ENCODE measurements at regions not wholly inside any gene's neighbourhood (a gene's known extent, or its start where the extent isn't known, plus 50 kb on each side); places are given as distances from the start of the nearest gene placed in this dataset.

DNA sequence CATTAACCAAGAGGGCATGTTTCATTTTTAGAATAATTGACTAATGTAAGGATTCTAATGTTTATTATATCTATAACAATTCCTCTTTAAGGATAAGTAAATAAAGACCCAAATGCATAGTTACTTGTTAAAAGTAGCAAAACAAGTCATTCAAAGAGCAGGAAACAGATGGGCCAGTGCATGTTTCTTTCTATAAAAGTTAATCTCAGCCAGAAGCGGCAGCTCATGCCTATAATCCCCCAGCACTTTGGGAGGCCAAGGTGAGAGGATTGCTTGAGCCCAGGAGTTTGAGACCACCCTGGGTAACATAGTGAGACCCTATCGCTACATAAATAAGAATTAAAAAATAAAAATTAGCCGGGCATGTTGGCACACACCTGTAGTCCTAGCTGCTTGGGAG is 391.0 kb upstream of the RGS6 start:
- TF ChIP-seq, protein P1, sequence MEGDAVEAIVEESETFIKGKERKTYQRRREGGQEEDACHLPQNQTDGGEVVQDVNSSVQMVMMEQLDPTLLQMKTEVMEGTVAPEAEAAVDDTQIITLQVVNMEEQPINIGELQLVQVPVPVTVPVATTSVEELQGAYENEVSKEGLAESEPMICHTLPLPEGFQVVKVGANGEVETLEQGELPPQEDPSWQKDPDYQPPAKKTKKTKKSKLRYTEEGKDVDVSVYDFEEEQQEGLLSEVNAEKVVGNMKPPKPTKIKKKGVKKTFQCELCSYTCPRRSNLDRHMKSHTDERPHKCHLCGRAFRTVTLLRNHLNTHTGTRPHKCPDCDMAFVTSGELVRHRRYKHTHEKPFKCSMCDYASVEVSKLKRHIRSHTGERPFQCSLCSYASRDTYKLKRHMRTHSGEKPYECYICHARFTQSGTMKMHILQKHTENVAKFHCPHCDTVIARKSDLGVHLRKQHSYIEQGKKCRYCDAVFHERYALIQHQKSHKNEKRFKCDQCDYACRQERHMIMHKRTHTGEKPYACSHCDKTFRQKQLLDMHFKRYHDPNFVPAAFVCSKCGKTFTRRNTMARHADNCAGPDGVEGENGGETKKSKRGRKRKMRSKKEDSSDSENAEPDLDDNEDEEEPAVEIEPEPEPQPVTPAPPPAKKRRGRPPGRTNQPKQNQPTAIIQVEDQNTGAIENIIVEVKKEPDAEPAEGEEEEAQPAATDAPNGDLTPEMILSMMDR (IDR thresholded peaks at IDR 0.05): no peak
- TF ChIP-seq POLR2A (IDR thresholded peaks at IDR 0.05): no peak
- TF ChIP-seq POLR2AphosphoS5 (IDR thresholded peaks at IDR 0.05): no peak
- TF ChIP-seq EP300 (IDR thresholded peaks at IDR 0.05): no peak
